DMS153 treated with DMSO at 0.1 percent for 48 hours (cell line): ENCODE measurements at regions not wholly inside any gene's neighbourhood (a gene's known extent, or its start where the extent isn't known, plus 50 kb on each side); places are given as distances from the start of the nearest gene placed in this dataset.

Experiments used
- DNase-seq: peaks from one replicate; lab custom pipeline; 2025; ENCODE audit not compliant: unreplicated experiment; lab: John Stamatoyannopoulos, UW

GRCh38 chr10:60441515-60441914 is 51.8 kb upstream of the ANK3 start:
- no peak for DNase-seq

- DNase-seq, result no peak
Measured at GRCh38 chr10:60439641-60440040, 50.0 kb upstream of the ANK3 start.
